Large intestine (tissue), 3 donors: ENCODE measurements at regions not wholly inside any gene's neighbourhood (a gene's known extent, or its start where the extent isn't known, plus 50 kb on each side); places are given as distances from the start of the nearest gene placed in this dataset.
"Not testable (repeated sequence)": the region's sequence is repeated elsewhere in the genome, so short reads cannot be mapped to it uniquely, and the experiment has no call there.

Experiments
- DNase-seq, 2 donors: peaks; one replicate each; pipeline versions ENCODE4 v3.0.0 to v3.0.0-alpha.2; 2013
- H3K27ac ChIP-seq: one replicate; pipeline ENCODE4 v1.5.1; 2013; ENCODE audit warnings: low read length
- H3K27me3 ChIP-seq: 2 replicates; pipeline ENCODE4 v1.6.1; 2013; ENCODE audit warnings: low read length; ENCODE audit not compliant: control insufficient read depth, insufficient read depth
- H3K36me3 ChIP-seq: 2 replicates; pipeline ENCODE4 v1.6.1; 2013; ENCODE audit warnings: low read length; ENCODE audit not compliant: control insufficient read depth, insufficient read depth
- H3K4me1 ChIP-seq: one replicate; pipeline ENCODE4 v1.6.1; 2013; ENCODE audit warnings: low read length; ENCODE audit not compliant: control insufficient read depth, insufficient read depth
- H3K4me3 ChIP-seq: one replicate; pipeline ENCODE4 v1.5.1; 2013; ENCODE audit warnings: low read length
- H3K9me3 ChIP-seq: one replicate; pipeline ENCODE4 v1.6.1; 2013; ENCODE audit warnings: mild to moderate bottlenecking, low read depth, low read length, moderate library complexity; ENCODE audit not compliant: control insufficient read depth
- WGBS: methylation state at CpG from one replicate; pipeline ENCODE4 v1.1.5; 2013; ENCODE audit warnings: low lambda C conversion rate; ENCODE audit not compliant: insufficient coverage; 5-methylcytosine and 5-hydroxymethylcytosine counted together

GRCh38 chr20:56766528-56766927, 137.4 kb downstream of the TFAP2C start:
- Histone ChIP-seq H3K4me1 (no peaks in the 10 kb centered on the region), H3K36me3 (no peaks in the 10 kb centered on the region), H3K27me3 (no peaks in the 10 kb centered on the region), H3K4me3 (no peak overlapping the region), H3K27ac (no peak overlapping the region), H3K9me3 (no peaks in the 10 kb centered on the region)
- DNase-seq, result no peak
- WGBS, result no CpG with 5 or more reads among the region's 3 CpGs

DNA sequence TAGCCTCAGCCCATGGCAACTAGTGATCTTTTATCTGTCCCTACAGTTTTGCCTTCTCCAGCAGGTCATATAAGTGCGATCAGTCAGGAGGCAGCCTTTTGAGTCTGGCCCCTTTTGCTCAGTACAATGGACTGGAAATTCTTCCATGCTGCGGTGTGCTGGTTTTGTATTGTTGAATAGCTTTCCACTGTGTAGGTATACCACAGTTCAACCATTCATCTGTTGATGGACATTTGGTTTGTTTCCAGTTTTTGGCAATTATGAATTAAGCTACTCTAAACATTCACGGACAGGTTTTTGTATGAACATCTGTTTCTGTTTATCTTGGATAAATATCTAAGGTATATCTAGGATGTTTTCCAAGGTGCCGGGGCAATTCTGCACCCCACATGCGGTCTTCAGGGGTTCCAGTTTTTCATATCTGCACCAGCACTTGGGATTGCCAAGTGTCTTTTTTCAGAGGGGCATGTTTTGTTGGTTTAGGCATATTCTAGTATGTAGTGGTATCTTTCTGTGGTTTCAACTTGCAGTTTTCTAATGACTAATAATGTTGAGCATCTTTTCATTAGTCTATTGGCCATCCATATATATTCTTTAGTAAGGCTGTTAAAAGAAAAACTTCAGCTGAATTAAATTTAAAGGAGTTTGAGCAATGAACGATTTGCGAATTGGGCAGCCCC, 141.0 kb downstream of the TFAP2C start:
- no CpG with 5 or more reads among the region's 7 CpGs for WGBS
- no peak for DNase-seq
- Histone ChIP-seq H3K4me3 (no peak overlapping the region), H3K36me3 (no peaks in the 10 kb centered on the region), H3K27me3 (no peaks in the 10 kb centered on the region), H3K4me1 (no peaks in the 10 kb centered on the region), H3K9me3 (no peaks in the 10 kb centered on the region), H3K27ac (no peak overlapping the region)

DNA sequence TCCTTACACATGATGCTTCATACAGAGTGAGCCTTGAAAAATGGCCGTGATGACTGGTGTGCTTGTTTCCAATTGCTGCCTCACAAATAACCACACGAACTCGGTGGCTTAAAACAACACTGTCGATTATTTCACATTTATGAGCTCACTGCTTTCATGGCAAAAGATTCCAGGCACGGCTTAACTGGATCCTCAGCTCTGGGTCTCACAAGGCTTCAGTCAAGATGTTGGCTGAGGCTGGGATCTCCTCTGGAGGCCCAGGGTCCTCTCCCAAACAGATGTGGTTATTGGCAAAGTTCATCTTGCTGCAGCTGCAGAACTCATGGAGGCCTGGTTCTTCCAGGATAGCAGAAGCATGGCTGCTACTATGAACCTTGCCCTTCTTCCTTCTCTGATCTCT, 144.6 kb downstream of the TFAP2C start:
- no peaks in the 10 kb centered on the region for H3K27me3 ChIP-seq
- H3K4me1 ChIP-seq, result no peaks in the 10 kb centered on the region
- H3K36me3 ChIP-seq, result no peaks in the 10 kb centered on the region
- DNase-seq, result no peak
- H3K9me3 ChIP-seq, result no peaks in the 10 kb centered on the region
- WGBS, result no CpG with 5 or more reads among the region's 5 CpGs
- no peak overlapping the region for H3K4me3 ChIP-seq
- no peak overlapping the region for H3K27ac ChIP-seq

DNA sequence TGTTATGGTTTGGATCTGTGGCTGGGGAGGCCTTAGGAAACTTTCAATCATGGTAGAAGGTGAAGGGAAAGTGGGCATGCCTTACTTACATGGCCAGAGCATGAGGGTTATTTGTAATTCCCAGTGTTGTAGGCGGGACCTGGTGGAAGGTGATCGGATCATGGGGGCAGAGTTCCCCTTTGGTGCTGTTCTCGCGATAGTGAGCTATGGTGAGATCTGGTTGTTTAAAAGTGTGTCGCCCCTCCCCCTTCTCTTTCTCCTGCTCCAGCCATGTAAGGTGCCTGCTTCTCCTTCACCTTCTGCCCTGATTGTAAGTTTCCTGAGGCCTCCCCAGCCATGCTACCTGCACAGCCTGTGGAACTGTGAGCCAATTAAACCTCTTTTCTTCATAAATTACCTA, 145.8 kb downstream of the TFAP2C start:
- Histone ChIP-seq H3K27me3 (no peaks in the 10 kb centered on the region), H3K4me3 (no peak overlapping the region), H3K36me3 (no peaks in the 10 kb centered on the region), H3K27ac (no peak overlapping the region), H3K4me1 (no peaks in the 10 kb centered on the region), H3K9me3 (no peaks in the 10 kb centered on the region)
- no peak for DNase-seq
- WGBS, result no CpG with 5 or more reads among the region's 5 CpGs

GRCh38 chr20:56776345-56776744, 147.2 kb downstream of the TFAP2C start:
- DNase-seq, result no peak
- Histone ChIP-seq H3K9me3 (no peaks in the 10 kb centered on the region), H3K4me1 (no peaks in the 10 kb centered on the region), H3K27ac (no peak overlapping the region), H3K27me3 (peaks cover 5% of the 10 kb centered on the region), H3K4me3 (no peak overlapping the region), H3K36me3 (no peaks in the 10 kb centered on the region)
- WGBS, result no CpG with 5 or more reads among the region's 9 CpGs

- DNase-seq, result no peak
- H3K4me3 ChIP-seq, result no peak overlapping the region
- H3K27ac ChIP-seq, result no peak overlapping the region
- peaks cover 6% of the 10 kb centered on the region for H3K27me3 ChIP-seq
- no peaks in the 10 kb centered on the region for H3K4me1 ChIP-seq
- WGBS, result 40% methylated on average over 1 of the region's 8 CpGs
- no peaks in the 10 kb centered on the region for H3K9me3 ChIP-seq
- H3K36me3 ChIP-seq, result no peaks in the 10 kb centered on the region
Measured at GRCh38 chr20:56778765-56779195, 149.7 kb downstream of the TFAP2C start.

DNA sequence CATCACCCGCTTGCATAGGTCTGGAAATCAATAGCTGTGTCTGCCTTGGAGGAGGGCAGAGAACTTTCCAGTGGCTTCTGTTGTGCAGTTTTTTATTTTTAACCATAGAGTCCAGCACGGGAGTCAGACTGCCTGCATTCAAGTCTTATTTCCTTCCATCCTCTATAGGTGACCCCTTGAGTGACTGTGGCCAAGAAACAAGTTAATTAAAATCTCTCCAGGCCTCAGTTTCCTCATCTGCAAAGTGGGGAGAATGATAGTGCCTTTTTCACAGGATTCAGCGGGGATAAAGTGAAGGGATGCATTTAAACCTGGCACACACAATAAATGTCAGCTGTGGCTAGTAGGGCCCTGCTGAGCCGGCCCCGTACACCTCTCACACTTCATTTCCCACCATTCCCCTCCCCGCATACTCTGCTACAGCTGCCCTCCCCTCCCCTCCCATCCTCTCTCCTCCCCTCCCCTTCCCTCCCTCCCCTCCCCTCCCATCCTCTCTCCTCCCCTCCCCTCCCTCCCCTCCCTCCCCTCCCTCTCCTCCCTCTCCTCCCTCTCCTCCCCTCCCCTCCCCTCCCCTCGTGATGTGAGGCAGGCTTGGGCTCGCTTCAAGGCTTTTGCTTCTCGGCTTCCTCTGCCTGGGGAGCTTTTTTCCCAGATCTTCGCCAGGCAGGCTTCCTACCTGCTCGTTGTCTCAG, 150.5 kb downstream of the TFAP2C start:
- H3K4me1 ChIP-seq, result no peaks in the 10 kb centered on the region
- no peaks in the 10 kb centered on the region for H3K36me3 ChIP-seq
- no peak for DNase-seq
- H3K9me3 ChIP-seq, result no peaks in the 10 kb centered on the region
- no peak overlapping the region for H3K27ac ChIP-seq
- no peak overlapping the region for H3K4me3 ChIP-seq
- 60% methylated on average over 1 of the region's 11 CpGs for WGBS
- peaks cover 6% of the 10 kb centered on the region for H3K27me3 ChIP-seq

- H3K27ac ChIP-seq, result no peak overlapping the region
- H3K9me3 ChIP-seq, result no peaks in the 10 kb centered on the region
- WGBS, result no CpG with 5 or more reads among the region's 7 CpGs
- no peak for DNase-seq
- H3K4me1 ChIP-seq, result no peaks in the 10 kb centered on the region
- no peaks in the 10 kb centered on the region for H3K36me3 ChIP-seq
- peaks cover 6% of the 10 kb centered on the region for H3K27me3 ChIP-seq
- H3K4me3 ChIP-seq, result no peak overlapping the region
Measured at GRCh38 chr20:56780266-56780665, 151.2 kb downstream of the TFAP2C start.

DNA sequence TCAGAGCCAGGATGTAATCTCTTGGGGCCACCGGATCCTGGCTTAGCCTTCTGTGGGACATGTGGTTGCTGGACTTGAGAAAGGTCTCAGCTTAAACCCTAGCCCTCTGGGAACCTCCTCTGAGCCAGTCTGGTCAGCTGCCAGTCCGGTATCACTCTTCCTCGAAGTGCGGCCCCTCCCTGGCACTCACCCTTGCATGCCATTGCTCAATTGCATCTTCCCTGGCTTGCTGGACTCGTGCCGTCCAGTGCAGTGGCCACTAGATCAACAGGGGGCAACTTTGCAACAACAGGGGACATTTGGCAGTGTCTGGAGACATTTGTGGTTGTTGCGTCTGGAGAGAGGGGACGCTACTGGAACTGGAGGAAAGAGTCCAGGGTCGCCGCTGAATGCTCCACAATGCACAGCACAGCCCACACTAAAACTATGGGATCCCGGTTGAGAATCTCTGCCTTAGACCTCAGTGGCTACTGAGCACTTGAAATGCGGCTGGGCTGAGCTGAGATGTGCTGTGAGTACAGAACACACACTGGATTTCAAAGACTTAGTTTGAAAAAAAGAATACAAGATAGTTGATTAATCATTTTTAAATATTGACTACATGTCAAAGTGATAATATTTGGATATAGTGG, 152.1 kb downstream of the TFAP2C start:
- no peak overlapping the region for H3K4me3 ChIP-seq
- no CpG with 5 or more reads among the region's 12 CpGs for WGBS
- DNase-seq, result no peak
- H3K27me3 ChIP-seq, result peaks cover 6% of the 10 kb centered on the region
- no peaks in the 10 kb centered on the region for H3K9me3 ChIP-seq
- H3K4me1 ChIP-seq, result no peaks in the 10 kb centered on the region
- H3K36me3 ChIP-seq, result no peaks in the 10 kb centered on the region
- H3K27ac ChIP-seq, result no peak overlapping the region

DNA sequence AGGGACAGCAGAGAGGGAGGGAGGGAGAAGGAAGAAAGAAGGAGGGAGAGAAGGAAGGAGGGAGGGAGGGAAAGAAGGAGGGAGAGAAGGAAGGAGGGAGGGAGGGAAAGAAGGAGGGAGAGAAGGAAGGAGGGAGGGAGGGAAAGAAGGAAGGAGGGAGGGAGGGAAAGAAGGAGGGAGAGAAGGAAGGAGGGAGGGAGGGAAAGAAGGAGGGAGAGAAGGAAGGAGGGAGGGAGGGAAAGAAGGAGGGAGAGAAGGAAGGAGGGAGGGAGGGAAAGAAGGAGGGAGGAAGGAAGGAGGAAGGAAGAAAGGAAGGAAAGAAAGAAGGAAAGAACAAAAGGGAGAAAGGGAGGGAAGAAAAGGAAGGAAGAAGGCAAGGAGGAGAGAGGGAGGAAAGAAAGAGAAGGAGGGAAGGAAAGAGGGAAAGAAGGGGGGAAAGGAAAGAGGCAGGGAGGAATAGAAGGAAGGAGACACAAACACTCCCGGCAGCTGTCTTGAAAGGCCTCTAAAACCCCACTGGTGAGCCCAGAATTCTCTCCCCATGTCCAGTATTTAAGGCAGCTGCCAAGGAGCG, 153.0 kb downstream of the TFAP2C start:
- not testable (repeated sequence) for H3K27me3 ChIP-seq, H3K4me3 ChIP-seq, H3K27ac ChIP-seq, H3K4me1 ChIP-seq, H3K9me3 ChIP-seq, H3K36me3 ChIP-seq, DNase-seq
- no CpG with 5 or more reads among the region's 2 CpGs for WGBS
